Keratinocyte (primary cell): ENCODE measurements at regions not wholly inside any gene's neighbourhood (a gene's known extent, or its start where the extent isn't known, plus 50 kb on each side); places are given as distances from the start of the nearest gene placed in this dataset.

ENCODE experiments used
- DNase-seq: peaks from one replicate; pipeline ENCODE4 v3.0.0-alpha.2; 2011; ENCODE audit warnings: low read depth, missing footprints, low spot score
- FAIRE-seq: peaks from 2 replicates; lab custom pipeline; 2011; peaks lifted over from hg19 to GRCh38; lab: Jason Lieb, UNC
- H2AFZ ChIP-seq: 2 replicates; pipeline ENCODE4 v1.6.0; 2012; ENCODE audit warnings: low read length, control low read depth, inconsistent platforms; ENCODE audit not compliant: control insufficient read depth
- H3K27ac ChIP-seq: 2 replicates; pipeline ENCODE4 v1.5.1; 2011; ENCODE audit warnings: low read length; ENCODE audit not compliant: control insufficient read depth, insufficient read depth
- H3K27me3 ChIP-seq: 3 replicates; pipeline ENCODE4 v1.6.0; 2011; ENCODE audit warnings: low read length; ENCODE audit not compliant: control insufficient read depth, insufficient read depth; ENCODE audit errors: extremely low read depth
- H3K36me3 ChIP-seq, 2 experiments: 2 replicates in 1 of 2; 3 replicates in 1 of 2; pipeline ENCODE4 v1.5.1; 2011; ENCODE audit warnings: low read length in 2 of 2, mild to moderate bottlenecking in 1 of 2; ENCODE audit not compliant: control insufficient read depth in 2 of 2, insufficient read depth in 2 of 2; ENCODE audit errors: extremely low read depth in 1 of 2
- H3K4me1 ChIP-seq: 3 replicates; pipeline ENCODE4 v1.5.1; 2011; ENCODE audit warnings: low read length; ENCODE audit not compliant: control insufficient read depth, insufficient read depth; ENCODE audit errors: extremely low read depth
- H3K4me2 ChIP-seq: 3 replicates; pipeline ENCODE4 v1.6.0; 2011; ENCODE audit warnings: low read depth, low read length; ENCODE audit not compliant: control insufficient read depth, insufficient read depth; ENCODE audit errors: extremely low read depth
- H3K4me3 ChIP-seq, 3 experiments: fragments of 200-600 bp in 1 of 3; sonication (generic) in 1 of 3; 2 replicates in 2 of 3; 3 replicates in 1 of 3; pipeline ENCODE4 v1.5.1; 2011 to 2016; ENCODE audit warnings: low read length in 3 of 3, mild to moderate bottlenecking in 3 of 3, control low read depth in 2 of 3, inconsistent platforms in 1 of 3, low read depth in 1 of 3, mixed read lengths in 1 of 3, mixed run types in 1 of 3, moderate library complexity in 1 of 3; ENCODE audit not compliant: control insufficient read depth in 2 of 3, insufficient read depth in 2 of 3; ENCODE audit errors: extremely low read depth in 1 of 3
- H3K79me2 ChIP-seq: 2 replicates; pipeline ENCODE4 v1.6.0; 2012; ENCODE audit warnings: low read length; ENCODE audit not compliant: control insufficient read depth, insufficient read depth
- H3K9ac ChIP-seq: 3 replicates; pipeline ENCODE4 v1.6.0; 2011; ENCODE audit warnings: low read length; ENCODE audit not compliant: control insufficient read depth, insufficient read depth; ENCODE audit errors: extremely low read depth
- H3K9me1 ChIP-seq: 3 replicates; pipeline ENCODE4 v1.6.0; 2011; ENCODE audit warnings: low read length; ENCODE audit not compliant: control insufficient read depth, insufficient read depth; ENCODE audit errors: extremely low read depth
- H3K9me3 ChIP-seq: 2 replicates; pipeline ENCODE4 v1.5.1; 2012; ENCODE audit warnings: low read depth, low read length; ENCODE audit not compliant: control insufficient read depth
- H4K20me1 ChIP-seq: 3 replicates; pipeline ENCODE4 v1.6.0; 2011; ENCODE audit warnings: low read length; ENCODE audit not compliant: control insufficient read depth, insufficient read depth; ENCODE audit errors: extremely low read depth
- EZH2 ChIP-seq: IDR thresholded peaks from one replicate; pipeline ENCODE4 v1.6.1; 2012; ENCODE audit warnings: inconsistent platforms, mild to moderate bottlenecking, low read length, moderate library complexity
- dilution Hi-C: fragments of 300-500 bp; cut with MboI; formaldehyde crosslinking; loops from one replicate; pipeline ENCODE4 v1.7.0; 2020; ENCODE audit warnings: low sequenced_read_pairs; ENCODE audit not compliant: extremely low pct_ligation_motif_present
- TF ChIP-seq, protein P1 (sequence below), 3 experiments: IDR thresholded peaks in 1 of 3; conservative IDR thresholded peaks in 1 of 3; optimal IDR thresholded peaks in 1 of 3; 2 replicates in 2 of 3; 3 replicates in 1 of 3; pipeline versions ENCODE3 to v1.5.1; 2011; ENCODE audit warnings: low read length in 3 of 3, mild to moderate bottlenecking in 3 of 3, moderate library complexity in 2 of 3, control low read depth in 1 of 3, inconsistent platforms in 1 of 3; ENCODE audit not compliant: insufficient read depth in 2 of 3; ENCODE audit errors: extremely low read depth in 1 of 3

DNA sequence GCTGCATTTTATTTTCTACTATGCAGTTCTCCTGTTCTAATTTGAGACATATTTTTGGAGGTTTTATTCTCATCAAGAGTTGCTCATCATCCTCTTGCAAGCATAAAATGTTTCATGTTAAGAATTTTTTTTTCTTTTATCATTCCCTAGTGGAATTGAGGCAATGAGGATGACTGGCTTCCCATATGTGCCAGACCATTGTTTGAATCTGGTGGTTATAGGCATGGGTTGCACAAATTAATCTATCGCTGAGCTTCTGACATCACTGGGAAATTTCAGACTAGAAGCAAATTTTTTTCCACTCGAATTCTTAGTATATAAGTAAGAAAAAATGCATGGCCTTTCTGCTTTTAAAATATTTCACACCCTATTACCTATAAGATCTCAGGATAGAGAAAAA is 279.1 kb upstream of the PLSCR5 start:
- Histone ChIP-seq H4K20me1 (no peaks in the 10 kb centered on the region), H3K9ac (no peak overlapping the region), H3K27me3 (no peaks in the 10 kb centered on the region), H3K27ac (no peak overlapping the region), H3K4me1 (no peaks in the 10 kb centered on the region), H2AFZ (no peak overlapping the region), H3K9me3 (no peaks in the 10 kb centered on the region), H3K36me3 (no peaks in the 10 kb centered on the region), H3K9me1 (no peaks in the 10 kb centered on the region), H3K4me3 (no peak overlapping the region), H3K4me2 (no peak overlapping the region), H3K79me2 (no peaks in the 10 kb centered on the region)
- DNase-seq (no peak), FAIRE-seq (no peak)
- dilution Hi-C loops, result no loop called here
- TF ChIP-seq, protein P1, sequence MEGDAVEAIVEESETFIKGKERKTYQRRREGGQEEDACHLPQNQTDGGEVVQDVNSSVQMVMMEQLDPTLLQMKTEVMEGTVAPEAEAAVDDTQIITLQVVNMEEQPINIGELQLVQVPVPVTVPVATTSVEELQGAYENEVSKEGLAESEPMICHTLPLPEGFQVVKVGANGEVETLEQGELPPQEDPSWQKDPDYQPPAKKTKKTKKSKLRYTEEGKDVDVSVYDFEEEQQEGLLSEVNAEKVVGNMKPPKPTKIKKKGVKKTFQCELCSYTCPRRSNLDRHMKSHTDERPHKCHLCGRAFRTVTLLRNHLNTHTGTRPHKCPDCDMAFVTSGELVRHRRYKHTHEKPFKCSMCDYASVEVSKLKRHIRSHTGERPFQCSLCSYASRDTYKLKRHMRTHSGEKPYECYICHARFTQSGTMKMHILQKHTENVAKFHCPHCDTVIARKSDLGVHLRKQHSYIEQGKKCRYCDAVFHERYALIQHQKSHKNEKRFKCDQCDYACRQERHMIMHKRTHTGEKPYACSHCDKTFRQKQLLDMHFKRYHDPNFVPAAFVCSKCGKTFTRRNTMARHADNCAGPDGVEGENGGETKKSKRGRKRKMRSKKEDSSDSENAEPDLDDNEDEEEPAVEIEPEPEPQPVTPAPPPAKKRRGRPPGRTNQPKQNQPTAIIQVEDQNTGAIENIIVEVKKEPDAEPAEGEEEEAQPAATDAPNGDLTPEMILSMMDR (optimal IDR thresholded peaks at IDR 0.05 in 1 of 3, IDR thresholded peaks at IDR 0.05 in 1 of 3, conservative IDR thresholded peaks at IDR 0.05 in 1 of 3; ENCODE audit: extremely low read depth in 1 of 3, insufficient read depth in 2 of 3, low read length in 3 of 3), result no peak
- no peak for TF ChIP-seq EZH2

DNA sequence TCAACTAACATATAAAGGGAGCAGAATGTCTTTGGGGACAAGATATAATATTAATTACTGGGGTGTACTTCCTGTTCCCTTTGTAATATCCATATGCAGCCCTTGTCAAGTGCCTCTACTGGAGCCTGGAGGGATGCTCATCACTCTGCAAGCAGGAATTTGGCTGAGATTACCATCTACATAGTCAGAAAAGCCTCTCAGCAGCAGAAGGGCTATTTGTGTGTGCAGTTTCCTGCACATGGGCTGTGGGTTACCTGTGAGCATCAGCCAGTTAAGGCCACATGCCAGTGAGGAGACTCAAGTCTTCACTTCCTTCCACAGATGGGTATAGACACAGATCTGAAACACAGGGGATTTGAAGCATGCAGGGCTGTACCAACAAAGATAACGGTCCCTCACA is 278.1 kb upstream of the PLSCR5 start:
- H3K27ac ChIP-seq, result no peak overlapping the region
- H3K9ac ChIP-seq, result no peak overlapping the region
- H3K4me2 ChIP-seq, result no peak overlapping the region
- H3K4me3 ChIP-seq, result no peak overlapping the region
- FAIRE-seq, result no peak
- H3K9me1 ChIP-seq, result no peaks in the 10 kb centered on the region
- H3K4me1 ChIP-seq, result no peaks in the 10 kb centered on the region
- H3K27me3 ChIP-seq, result no peaks in the 10 kb centered on the region
- DNase-seq, result no peak
- no peaks in the 10 kb centered on the region for H3K79me2 ChIP-seq
- H4K20me1 ChIP-seq, result no peaks in the 10 kb centered on the region
- no peaks in the 10 kb centered on the region for H3K36me3 ChIP-seq
- dilution Hi-C loops, result no loop called here
- no peaks in the 10 kb centered on the region for H3K9me3 ChIP-seq
- H2AFZ ChIP-seq, result no peak overlapping the region
- TF ChIP-seq, protein P1 (optimal IDR thresholded peaks at IDR 0.05 in 1 of 3, IDR thresholded peaks at IDR 0.05 in 1 of 3, conservative IDR thresholded peaks at IDR 0.05 in 1 of 3; ENCODE audit: extremely low read depth in 1 of 3, insufficient read depth in 2 of 3, low read length in 3 of 3), result no peak
- TF ChIP-seq EZH2, result no peak
